DND-41 (cell line): ENCODE measurements at regions not wholly inside any gene's neighbourhood (a gene's known extent, or its start where the extent isn't known, plus 50 kb on each side); places are given as distances from the start of the nearest gene placed in this dataset.

Source experiments
- ATAC-seq: fragments of 200-7000 bp; cut with Tn5 transposase; 3 replicates; pipeline ENCODE4 v1.9.1; 2021; ENCODE audit warnings: low read depth; ENCODE audit not compliant: insufficient read depth
- DNase-seq: peaks from one replicate; pipeline ENCODE4 v3.0.0-alpha.2; 2020
- H2AFZ ChIP-seq: 2 replicates; pipeline ENCODE4 v1.6.0; 2012; ENCODE audit warnings: low read depth, low read length
- H3K27ac ChIP-seq: 2 replicates; pipeline ENCODE4 v1.5.1; 2012; ENCODE audit warnings: low read length, inconsistent platforms
- H3K27me3 ChIP-seq: fragments of 200-600 bp; sonication (generic); 2 replicates; pipeline ENCODE4 v1.6.0; 2012; ENCODE audit warnings: low read length, mild to moderate bottlenecking, inconsistent platforms; ENCODE audit not compliant: insufficient read depth, poor library complexity
- H3K36me3 ChIP-seq: 2 replicates; pipeline ENCODE4 v1.5.1; 2012; ENCODE audit warnings: low read length, inconsistent platforms; ENCODE audit not compliant: insufficient read depth
- H3K4me1 ChIP-seq: 2 replicates; pipeline ENCODE4 v1.5.1; 2012; ENCODE audit warnings: mild to moderate bottlenecking, low read length; ENCODE audit not compliant: insufficient read depth
- H3K4me2 ChIP-seq: 2 replicates; pipeline ENCODE4 v1.6.0; 2012; ENCODE audit warnings: mild to moderate bottlenecking, moderate library complexity, low read length, inconsistent platforms; ENCODE audit not compliant: insufficient read depth
- H3K4me3 ChIP-seq, 2 experiments: fragments of 200-600 bp in 1 of 2; shearing (Covaris generic) in 1 of 2; 2 replicates each; pipeline ENCODE4 v1.5.1; 2012 to 2016; ENCODE audit warnings: inconsistent platforms in 2 of 2, low read length in 2 of 2, mild to moderate bottlenecking in 2 of 2, low read depth in 1 of 2, moderate library complexity in 1 of 2
- H3K79me2 ChIP-seq: 2 replicates; pipeline ENCODE4 v1.6.0; 2012; ENCODE audit warnings: low read length, inconsistent platforms; ENCODE audit not compliant: insufficient read depth
- H3K9ac ChIP-seq: 2 replicates; pipeline ENCODE4 v1.6.0; 2012; ENCODE audit warnings: low read depth, mild to moderate bottlenecking, inconsistent platforms, low read length, moderate library complexity
- H3K9me3 ChIP-seq: 2 replicates; pipeline ENCODE4 v1.5.1; 2012; ENCODE audit warnings: low read length, moderate library complexity, mild to moderate bottlenecking, inconsistent platforms; ENCODE audit not compliant: insufficient read depth, severe bottlenecking
- H4K20me1 ChIP-seq: 2 replicates; pipeline ENCODE4 v1.6.0; 2012; ENCODE audit warnings: low read length; ENCODE audit not compliant: insufficient read depth
- EZH2 ChIP-seq: IDR thresholded peaks from 3 replicates; pipeline ENCODE4 v1.6.1; 2012; ENCODE audit warnings: borderline replicate concordance, low read depth, mild to moderate bottlenecking, moderate library complexity, low read length, inconsistent platforms; ENCODE audit not compliant: severe bottlenecking
- TF ChIP-seq, protein P1 (sequence below): IDR thresholded peaks from 2 replicates; pipeline ENCODE4 v1.5.1; 2012; ENCODE audit warnings: borderline replicate concordance, low read length, moderate library complexity, mild to moderate bottlenecking; ENCODE audit not compliant: poor library complexity, severe bottlenecking; ENCODE audit errors: extremely low read depth

DNA sequence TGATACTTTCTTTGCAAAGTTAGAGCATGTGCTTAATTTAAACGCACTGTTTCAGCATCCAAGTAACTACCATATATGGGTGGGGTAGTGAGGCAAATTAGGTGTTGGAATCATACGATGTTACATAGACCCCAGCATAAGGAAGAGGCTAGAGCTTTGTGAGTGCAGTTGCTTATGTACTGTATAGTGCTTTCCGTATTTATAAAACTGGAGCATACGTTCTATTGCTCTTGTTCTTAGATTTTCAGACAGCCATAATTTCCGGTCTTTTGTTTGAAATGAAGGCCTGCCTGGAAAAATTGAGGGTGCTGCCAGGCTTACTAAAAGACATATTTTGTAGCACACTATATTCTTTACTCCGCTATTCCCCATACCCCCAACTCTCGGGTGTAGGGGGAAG is 335.7 kb downstream of the FOXG1 start:
- H3K27me3 ChIP-seq: no peaks in the 10 kb centered on the region
- H3K79me2 ChIP-seq: no peaks in the 10 kb centered on the region
- H3K9me3 ChIP-seq: no peaks in the 10 kb centered on the region
- H4K20me1 ChIP-seq: no peaks in the 10 kb centered on the region
- TF ChIP-seq, protein P1, sequence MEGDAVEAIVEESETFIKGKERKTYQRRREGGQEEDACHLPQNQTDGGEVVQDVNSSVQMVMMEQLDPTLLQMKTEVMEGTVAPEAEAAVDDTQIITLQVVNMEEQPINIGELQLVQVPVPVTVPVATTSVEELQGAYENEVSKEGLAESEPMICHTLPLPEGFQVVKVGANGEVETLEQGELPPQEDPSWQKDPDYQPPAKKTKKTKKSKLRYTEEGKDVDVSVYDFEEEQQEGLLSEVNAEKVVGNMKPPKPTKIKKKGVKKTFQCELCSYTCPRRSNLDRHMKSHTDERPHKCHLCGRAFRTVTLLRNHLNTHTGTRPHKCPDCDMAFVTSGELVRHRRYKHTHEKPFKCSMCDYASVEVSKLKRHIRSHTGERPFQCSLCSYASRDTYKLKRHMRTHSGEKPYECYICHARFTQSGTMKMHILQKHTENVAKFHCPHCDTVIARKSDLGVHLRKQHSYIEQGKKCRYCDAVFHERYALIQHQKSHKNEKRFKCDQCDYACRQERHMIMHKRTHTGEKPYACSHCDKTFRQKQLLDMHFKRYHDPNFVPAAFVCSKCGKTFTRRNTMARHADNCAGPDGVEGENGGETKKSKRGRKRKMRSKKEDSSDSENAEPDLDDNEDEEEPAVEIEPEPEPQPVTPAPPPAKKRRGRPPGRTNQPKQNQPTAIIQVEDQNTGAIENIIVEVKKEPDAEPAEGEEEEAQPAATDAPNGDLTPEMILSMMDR: no peak
- no peak for TF ChIP-seq EZH2
- H3K4me2 ChIP-seq: no peak overlapping the region
- H3K4me1 ChIP-seq: no peaks in the 10 kb centered on the region
- no peak overlapping the region for H2AFZ ChIP-seq
- no peak overlapping the region for H3K4me3 ChIP-seq
- H3K9ac ChIP-seq: no peak overlapping the region
- DNase-seq (no peak), ATAC-seq (no peak)
- no peaks in the 10 kb centered on the region for H3K36me3 ChIP-seq
- H3K27ac ChIP-seq: no peak overlapping the region

DNA sequence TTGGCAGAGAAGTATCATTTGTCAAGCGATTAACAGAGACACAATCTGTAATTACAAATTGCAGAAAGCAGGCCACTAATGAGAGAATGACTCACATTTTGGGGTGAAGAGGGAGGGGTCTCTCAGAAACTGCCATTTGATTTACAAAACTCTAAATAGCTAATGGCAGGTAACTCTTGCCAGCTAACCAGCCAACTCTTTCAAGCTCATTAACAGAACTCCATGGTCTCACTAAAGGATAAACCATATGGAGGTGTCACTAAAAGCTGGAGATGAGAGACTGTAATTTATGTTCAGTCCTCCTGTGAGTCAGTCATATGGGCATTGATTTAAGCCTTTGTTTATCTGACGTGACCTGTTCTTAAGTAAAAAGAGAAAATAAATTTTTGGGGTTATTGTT is 336.4 kb downstream of the FOXG1 start:
- Histone ChIP-seq H4K20me1 (no peaks in the 10 kb centered on the region), H2AFZ (no peak overlapping the region), H3K79me2 (no peaks in the 10 kb centered on the region), H3K36me3 (no peaks in the 10 kb centered on the region), H3K27ac (no peak overlapping the region), H3K9ac (no peak overlapping the region), H3K9me3 (no peaks in the 10 kb centered on the region), H3K4me2 (no peak overlapping the region), H3K27me3 (no peaks in the 10 kb centered on the region), H3K4me1 (no peaks in the 10 kb centered on the region), H3K4me3 (no peak overlapping the region)
- DNase-seq: no peak
- no peak for TF ChIP-seq EZH2
- TF ChIP-seq, protein P1: no peak
- no peak for ATAC-seq

DNA sequence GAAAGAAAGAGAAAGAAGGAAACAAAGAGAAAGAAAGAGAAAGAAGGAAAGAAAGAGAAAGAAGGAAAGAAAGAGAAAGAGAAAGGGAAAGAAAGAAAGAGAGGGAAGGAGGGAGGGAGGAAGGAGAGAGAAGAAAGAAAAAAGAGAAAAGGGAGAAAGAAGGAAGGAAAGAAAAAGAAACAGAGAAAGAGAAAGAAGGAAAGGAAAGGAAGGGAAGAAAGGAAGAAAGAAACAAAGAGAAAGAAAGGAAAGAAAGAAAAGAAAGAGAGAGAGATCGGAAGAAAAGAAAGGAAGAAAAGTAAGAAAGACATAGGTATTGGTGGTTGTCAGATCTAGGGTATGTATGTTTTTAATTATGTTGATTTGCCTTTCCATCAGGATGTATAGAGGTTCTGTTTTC is 342.3 kb downstream of the FOXG1 start:
- no peak overlapping the region for H3K4me3 ChIP-seq
- TF ChIP-seq, protein P1: no peak
- TF ChIP-seq EZH2: no peak
- no peak overlapping the region for H2AFZ ChIP-seq
- no peak overlapping the region for H3K4me2 ChIP-seq
- no peaks in the 10 kb centered on the region for H3K36me3 ChIP-seq
- no peaks in the 10 kb centered on the region for H3K79me2 ChIP-seq
- H3K4me1 ChIP-seq: no peaks in the 10 kb centered on the region
- H3K27ac ChIP-seq: no peak overlapping the region
- H3K27me3 ChIP-seq: no peaks in the 10 kb centered on the region
- H3K9ac ChIP-seq: no peak overlapping the region
- no peak for DNase-seq
- H4K20me1 ChIP-seq: no peaks in the 10 kb centered on the region
- H3K9me3 ChIP-seq: no peaks in the 10 kb centered on the region
- no peak for ATAC-seq

- Histone ChIP-seq H3K9me3 (no peaks in the 10 kb centered on the region), H3K36me3 (no peaks in the 10 kb centered on the region), H3K27me3 (no peaks in the 10 kb centered on the region), H3K4me2 (no peak overlapping the region), H2AFZ (no peak overlapping the region), H3K4me3 (no peak overlapping the region), H3K79me2 (no peaks in the 10 kb centered on the region), H3K9ac (no peak overlapping the region), H4K20me1 (no peaks in the 10 kb centered on the region), H3K27ac (no peak overlapping the region), H3K4me1 (no peaks in the 10 kb centered on the region)
- DNase-seq (no peak), ATAC-seq (no peak)
- TF ChIP-seq EZH2: no peak
- TF ChIP-seq, protein P1: no peak
Observed at GRCh38 chr14:29109589-29109988, 343.0 kb downstream of the FOXG1 start.
